OCI-LY3 (cell line): ENCODE measurements at regions not wholly inside any gene's neighbourhood (a gene's known extent, or its start where the extent isn't known, plus 50 kb on each side); places are given as distances from the start of the nearest gene placed in this dataset.

Source experiments
- EZH2phosphoT487 ChIP-seq: fragments of 200-600 bp; shearing (Covaris generic); IDR thresholded peaks from 2 replicates; pipeline ENCODE4 v1.6.1; 2018; ENCODE audit warnings: antibody characterized with exemption, mixed run types, low read depth
- TF ChIP-seq, protein P1 (sequence below): fragments of 200-600, 300-600 bp; sonication (generic); IDR thresholded peaks from 2 replicates; pipeline ENCODE4 v1.5.1; 2014; ENCODE audit warnings: antibody characterized with exemption, low read length, low read depth

DNA sequence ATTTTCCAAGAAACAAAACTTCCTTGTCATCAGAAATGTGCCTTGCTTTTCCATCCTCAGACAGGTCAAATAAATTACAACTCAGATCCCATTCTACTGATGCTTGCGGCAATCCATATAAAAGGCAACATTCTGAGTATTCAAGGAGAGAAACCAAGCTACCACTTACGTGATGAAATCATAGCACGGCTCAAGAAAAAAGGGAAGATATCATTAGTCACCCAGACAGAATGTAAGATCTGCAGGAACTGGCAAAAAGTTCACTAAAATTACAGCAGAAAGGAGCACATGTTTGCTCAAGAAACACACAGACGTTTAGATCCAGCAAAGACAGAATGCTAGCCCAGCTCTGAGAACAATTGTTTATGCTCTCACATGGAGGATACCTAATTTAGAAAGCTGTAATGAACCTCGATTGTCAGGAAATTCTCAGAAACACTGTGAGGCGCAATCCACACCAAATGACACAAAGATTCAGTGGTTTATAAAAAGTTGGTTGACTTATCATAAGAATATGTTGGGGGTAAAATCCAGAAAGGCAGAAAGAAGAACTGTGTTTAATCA lies 304.2 kb downstream of the ADGRG6 start:
- TF ChIP-seq, protein P1, sequence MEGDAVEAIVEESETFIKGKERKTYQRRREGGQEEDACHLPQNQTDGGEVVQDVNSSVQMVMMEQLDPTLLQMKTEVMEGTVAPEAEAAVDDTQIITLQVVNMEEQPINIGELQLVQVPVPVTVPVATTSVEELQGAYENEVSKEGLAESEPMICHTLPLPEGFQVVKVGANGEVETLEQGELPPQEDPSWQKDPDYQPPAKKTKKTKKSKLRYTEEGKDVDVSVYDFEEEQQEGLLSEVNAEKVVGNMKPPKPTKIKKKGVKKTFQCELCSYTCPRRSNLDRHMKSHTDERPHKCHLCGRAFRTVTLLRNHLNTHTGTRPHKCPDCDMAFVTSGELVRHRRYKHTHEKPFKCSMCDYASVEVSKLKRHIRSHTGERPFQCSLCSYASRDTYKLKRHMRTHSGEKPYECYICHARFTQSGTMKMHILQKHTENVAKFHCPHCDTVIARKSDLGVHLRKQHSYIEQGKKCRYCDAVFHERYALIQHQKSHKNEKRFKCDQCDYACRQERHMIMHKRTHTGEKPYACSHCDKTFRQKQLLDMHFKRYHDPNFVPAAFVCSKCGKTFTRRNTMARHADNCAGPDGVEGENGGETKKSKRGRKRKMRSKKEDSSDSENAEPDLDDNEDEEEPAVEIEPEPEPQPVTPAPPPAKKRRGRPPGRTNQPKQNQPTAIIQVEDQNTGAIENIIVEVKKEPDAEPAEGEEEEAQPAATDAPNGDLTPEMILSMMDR, result no peak
- TF ChIP-seq EZH2phosphoT487, result no peak
